ENCODE measurements at regions not wholly inside any gene's neighbourhood (a gene's known extent, or its start where the extent isn't known, plus 50 kb on each side); places are given as distances from the start of the nearest gene placed in this dataset.

GRCh38 chr5:93055971-93056370, 525.0 kb downstream of the NR2F1-AS1 start:
- H3K4me3 ChIP-seq (ENCODE audit: low read depth, low read length, poor library complexity, severe bottlenecking), result no peak overlapping the region

GRCh38 chr5:93055561-93055960, 525.5 kb downstream of the NR2F1-AS1 start:
- POLR2A ChIA-PET, result no interaction called here
- no TSS peak for BruUV-seq (replicated peaks)
- H2AFZ ChIP-seq (ENCODE audit: low read length), result no peak overlapping the region
- no peaks in the 10 kb centered on the region for H3K4me1 ChIP-seq (ENCODE audit: insufficient read depth, low read length, poor library complexity, severe bottlenecking)
- H3K36me3 ChIP-seq (ENCODE audit: insufficient read depth, low read length), result no peaks in the 10 kb centered on the region
- H4K20me1 ChIP-seq (ENCODE audit: insufficient read depth, low read length), result no peaks in the 10 kb centered on the region
- H3K9me3 ChIP-seq (ENCODE audit: low read length), result no peaks in the 10 kb centered on the region
- H3K27ac ChIP-seq (ENCODE audit: low read depth, low read length, poor library complexity, severe bottlenecking), result no peak overlapping the region
- CTCF ChIA-PET (ENCODE audit: unreplicated experiment), result no interaction called here
- H3K79me2 ChIP-seq (ENCODE audit: insufficient read depth, low read depth, low read length), result no peaks in the 10 kb centered on the region
- no peak overlapping the region for H3K4me2 ChIP-seq (ENCODE audit: low read length)
- no peaks in the 10 kb centered on the region for H3K9me2 ChIP-seq (ENCODE audit: insufficient read depth, low read length)
- H3K4me3 ChIP-seq (ENCODE audit: low read depth, low read length, poor library complexity, severe bottlenecking), result no peak overlapping the region
- DNase-seq (ENCODE audit: low spot score), result no peak
- TF ChIP-seq EZH2phosphoT487 (IDR thresholded peaks at IDR 0.05; ENCODE audit: borderline replicate concordance, low read depth, low read length), result no peak
- TF ChIP-seq CTCF (conservative IDR thresholded peaks at IDR 0.05; ENCODE audit: low read length), result no peak
- intact Hi-C loops (cut with micrococcal nuclease; ENCODE audit: unreplicated experiment), result no loop called here

More at GRCh38 chr5:93055971-93056370, 525.0 kb downstream of the NR2F1-AS1 start:
- H3K27ac ChIP-seq (ENCODE audit: low read depth, low read length, poor library complexity, severe bottlenecking), result no peak overlapping the region
- POLR2A ChIA-PET, result no interaction called here
- H3K36me3 ChIP-seq (ENCODE audit: insufficient read depth, low read length), result no peaks in the 10 kb centered on the region
- no peaks in the 10 kb centered on the region for H3K4me1 ChIP-seq (ENCODE audit: insufficient read depth, low read length, poor library complexity, severe bottlenecking)
- H3K9me2 ChIP-seq (ENCODE audit: insufficient read depth, low read length), result no peaks in the 10 kb centered on the region
- H2AFZ ChIP-seq (ENCODE audit: low read length), result no peak overlapping the region
- no peaks in the 10 kb centered on the region for H3K9me3 ChIP-seq (ENCODE audit: low read length)
- H3K79me2 ChIP-seq (ENCODE audit: insufficient read depth, low read depth, low read length), result no peaks in the 10 kb centered on the region
- no peak for TF ChIP-seq EZH2phosphoT487 (IDR thresholded peaks at IDR 0.05; ENCODE audit: borderline replicate concordance, low read depth, low read length)
- TF ChIP-seq CTCF (conservative IDR thresholded peaks at IDR 0.05; ENCODE audit: low read length), result no peak
- DNase-seq (ENCODE audit: low spot score), result no peak
- no peaks in the 10 kb centered on the region for H4K20me1 ChIP-seq (ENCODE audit: insufficient read depth, low read length)
- intact Hi-C loops (cut with micrococcal nuclease; ENCODE audit: unreplicated experiment), result no loop called here
- no TSS peak for BruUV-seq (replicated peaks)
- H3K4me2 ChIP-seq (ENCODE audit: low read length), result no peak overlapping the region
- CTCF ChIA-PET (ENCODE audit: unreplicated experiment), result no interaction called here

- ChIA-PET CTCF (ENCODE audit: unreplicated experiment) (no interaction called here), POLR2A (no interaction called here)
- Histone ChIP-seq H3K9me2 (ENCODE audit: insufficient read depth, low read length) (no peaks in the 10 kb centered on the region), H3K4me1 (ENCODE audit: insufficient read depth, low read length, poor library complexity, severe bottlenecking) (no peaks in the 10 kb centered on the region), H3K4me3 (ENCODE audit: low read depth, low read length, poor library complexity, severe bottlenecking) (no peak overlapping the region), H3K4me2 (ENCODE audit: low read length) (no peak overlapping the region), H3K9me3 (ENCODE audit: low read length) (no peaks in the 10 kb centered on the region), H4K20me1 (ENCODE audit: insufficient read depth, low read length) (no peaks in the 10 kb centered on the region), H3K79me2 (ENCODE audit: insufficient read depth, low read depth, low read length) (no peaks in the 10 kb centered on the region), H3K36me3 (ENCODE audit: insufficient read depth, low read length) (no peaks in the 10 kb centered on the region), H2AFZ (ENCODE audit: low read length) (no peak overlapping the region), H3K27ac (ENCODE audit: low read depth, low read length, poor library complexity, severe bottlenecking) (no peak overlapping the region)
- no TSS peak for BruUV-seq (replicated peaks)
- DNase-seq (ENCODE audit: low spot score), result no peak
- TF ChIP-seq CTCF (conservative IDR thresholded peaks at IDR 0.05; ENCODE audit: low read length) (no peak), EZH2phosphoT487 (IDR thresholded peaks at IDR 0.05; ENCODE audit: borderline replicate concordance, low read depth, low read length) (no peak)
- intact Hi-C loops (cut with micrococcal nuclease; ENCODE audit: unreplicated experiment), result no loop called here
Observed at GRCh38 chr5:93054424-93055163, 526.4 kb downstream of the NR2F1-AS1 start.

All from OCI-LY7 (cell line).